ENCODE measurements at regions not wholly inside any gene's neighbourhood (a gene's known extent, or its start where the extent isn't known, plus 50 kb on each side); places are given as distances from the start of the nearest gene placed in this dataset.

GRCh38 chr2:239682518-239682917 lies 281.7 kb upstream of the HDAC4 start:
- Histone ChIP-seq H3K27ac (ENCODE audit: insufficient read depth, low read depth, low read length, poor library complexity, severe bottlenecking) (no peak overlapping the region), H3K9me3 (ENCODE audit: control insufficient read depth, low read length) (peaks cover 2% of the 10 kb centered on the region), H3K4me1 (ENCODE audit: control insufficient read depth, insufficient read depth, low read length) (no peaks in the 10 kb centered on the region), H3K27me3 (ENCODE audit: control insufficient read depth, insufficient read depth, low read length, poor library complexity, severe bottlenecking) (no peaks in the 10 kb centered on the region), H3K4me3 (ENCODE audit: insufficient read depth, low read depth, low read length) (no peak overlapping the region), H3K36me3 (ENCODE audit: control insufficient read depth, insufficient read depth, low read length) (no peaks in the 10 kb centered on the region)
- WGBS, 2 experiments, result 95 to 100% methylated on average over 1 of the region's 2 CpGs

DNA sequence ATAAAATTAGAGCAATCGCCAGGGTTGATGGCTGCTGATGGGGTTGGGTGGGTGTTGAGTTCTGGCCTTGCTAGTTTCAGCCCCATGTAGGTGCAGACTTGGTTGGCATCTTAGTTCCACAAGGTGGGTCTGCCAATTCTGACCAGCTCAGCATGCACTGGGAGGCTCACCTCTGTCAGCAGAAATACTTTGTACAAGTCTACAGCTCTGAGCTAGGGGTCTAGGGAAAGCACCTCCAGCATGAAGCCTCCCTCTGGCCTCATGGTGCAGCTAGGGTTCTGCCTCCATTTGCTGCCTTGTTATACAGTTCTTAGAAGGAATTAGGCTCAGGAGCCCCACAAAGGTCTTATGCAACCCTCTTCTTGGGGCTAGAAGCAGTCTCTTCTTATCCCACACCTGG lies 278.9 kb upstream of the HDAC4 start:
- peaks cover 2% of the 10 kb centered on the region for H3K9me3 ChIP-seq (ENCODE audit: control insufficient read depth, low read length)
- H3K4me3 ChIP-seq (ENCODE audit: insufficient read depth, low read depth, low read length), result no peak overlapping the region
- WGBS, 2 experiments, result 92 to 93% methylated on average over 1 of the region's 1 CpG
- no peaks in the 10 kb centered on the region for H3K36me3 ChIP-seq (ENCODE audit: control insufficient read depth, insufficient read depth, low read length)
- H3K27me3 ChIP-seq (ENCODE audit: control insufficient read depth, insufficient read depth, low read length, poor library complexity, severe bottlenecking), result no peaks in the 10 kb centered on the region
- H3K27ac ChIP-seq (ENCODE audit: insufficient read depth, low read depth, low read length, poor library complexity, severe bottlenecking), result no peak overlapping the region
- H3K4me1 ChIP-seq (ENCODE audit: control insufficient read depth, insufficient read depth, low read length), result no peaks in the 10 kb centered on the region

- Histone ChIP-seq H3K4me3 (ENCODE audit: insufficient read depth, low read depth, low read length) (no peak overlapping the region), H3K36me3 (ENCODE audit: control insufficient read depth, insufficient read depth, low read length) (no peaks in the 10 kb centered on the region), H3K4me1 (ENCODE audit: control insufficient read depth, insufficient read depth, low read length) (no peaks in the 10 kb centered on the region), H3K27ac (ENCODE audit: insufficient read depth, low read depth, low read length, poor library complexity, severe bottlenecking) (no peak overlapping the region), H3K27me3 (ENCODE audit: control insufficient read depth, insufficient read depth, low read length, poor library complexity, severe bottlenecking) (no peaks in the 10 kb centered on the region), H3K9me3 (ENCODE audit: control insufficient read depth, low read length) (peaks cover 2% of the 10 kb centered on the region)
- WGBS, 2 experiments, result 95% methylated on average over 22 of the region's 22 CpGs
Observed at GRCh38 chr2:239678666-239679296, 278.0 kb upstream of the HDAC4 start.

DNA sequence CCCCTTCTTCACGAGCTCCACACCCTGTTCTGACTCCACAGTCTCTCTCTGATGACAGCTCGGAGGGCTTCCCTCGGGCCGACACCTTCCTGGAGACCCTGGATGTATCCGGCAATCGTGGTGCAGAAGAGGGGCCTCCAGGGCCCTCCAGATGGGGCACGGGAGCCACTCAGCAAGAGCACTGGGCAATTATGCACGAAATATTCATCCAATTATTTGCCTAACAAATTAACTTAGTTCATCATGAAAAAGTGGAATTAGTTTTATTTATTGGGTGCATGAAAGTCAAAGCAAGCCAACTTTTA lies 277.3 kb upstream of the HDAC4 start:
- Histone ChIP-seq H3K27ac (ENCODE audit: insufficient read depth, low read depth, low read length, poor library complexity, severe bottlenecking) (no peak overlapping the region), H3K9me3 (ENCODE audit: control insufficient read depth, low read length) (peaks cover 2% of the 10 kb centered on the region), H3K36me3 (ENCODE audit: control insufficient read depth, insufficient read depth, low read length) (no peaks in the 10 kb centered on the region), H3K4me1 (ENCODE audit: control insufficient read depth, insufficient read depth, low read length) (no peaks in the 10 kb centered on the region), H3K4me3 (ENCODE audit: insufficient read depth, low read depth, low read length) (no peak overlapping the region), H3K27me3 (ENCODE audit: control insufficient read depth, insufficient read depth, low read length, poor library complexity, severe bottlenecking) (no peaks in the 10 kb centered on the region)
- 92 to 93% methylated on average over 7 to 8 of the region's 8 CpGs for WGBS, 2 experiments

- Histone ChIP-seq H3K27ac (ENCODE audit: insufficient read depth, low read depth, low read length, poor library complexity, severe bottlenecking) (no peak overlapping the region), H3K27me3 (ENCODE audit: control insufficient read depth, insufficient read depth, low read length, poor library complexity, severe bottlenecking) (no peaks in the 10 kb centered on the region), H3K36me3 (ENCODE audit: control insufficient read depth, insufficient read depth, low read length) (no peaks in the 10 kb centered on the region), H3K9me3 (ENCODE audit: control insufficient read depth, low read length) (peaks cover 2% of the 10 kb centered on the region), H3K4me1 (ENCODE audit: control insufficient read depth, insufficient read depth, low read length) (no peaks in the 10 kb centered on the region), H3K4me3 (ENCODE audit: insufficient read depth, low read depth, low read length) (no peak overlapping the region)
- WGBS, 2 experiments, result 93 to 95% methylated on average over 21 of the region's 21 CpGs
Observed at GRCh38 chr2:239677453-239678185, 276.8 kb upstream of the HDAC4 start.

DNA sequence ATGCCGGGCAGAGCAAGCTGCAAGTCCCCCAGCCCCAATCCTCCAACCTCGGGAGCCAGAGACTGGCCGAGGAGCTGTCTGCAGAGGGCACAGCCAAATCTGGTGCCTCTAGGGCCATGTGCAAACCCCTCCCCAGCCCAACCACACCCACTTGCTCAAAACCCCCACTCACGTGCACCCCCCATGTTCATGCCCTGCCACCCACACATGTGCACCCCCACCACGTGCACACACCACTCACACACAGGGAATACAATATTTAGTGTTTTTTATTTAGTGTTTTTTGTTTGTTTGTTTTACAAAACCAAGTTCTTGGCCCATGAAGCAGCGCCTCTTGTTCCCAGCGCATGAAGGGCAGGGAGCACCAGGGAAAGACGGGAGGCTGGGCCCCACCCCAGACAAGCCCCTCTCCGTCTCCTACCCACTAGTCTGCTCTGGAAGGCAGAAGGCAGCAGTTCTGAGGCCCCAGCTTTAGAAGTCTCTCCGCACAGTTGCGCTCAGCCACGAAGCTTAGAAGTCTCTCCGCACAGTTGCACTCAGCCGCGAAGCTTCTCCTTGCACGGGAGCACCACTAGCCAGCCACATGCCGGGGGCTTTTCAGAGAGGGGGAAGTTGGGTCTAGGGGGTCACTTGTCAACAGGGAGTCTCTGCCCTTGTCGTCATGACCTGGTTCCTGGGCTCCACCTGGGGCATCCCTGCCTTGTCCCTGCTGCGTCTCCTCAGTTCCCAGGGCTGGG lies 276.1 kb upstream of the HDAC4 start:
- 90 to 91% methylated on average over 18 of the region's 19 CpGs for WGBS, 2 experiments

DNA sequence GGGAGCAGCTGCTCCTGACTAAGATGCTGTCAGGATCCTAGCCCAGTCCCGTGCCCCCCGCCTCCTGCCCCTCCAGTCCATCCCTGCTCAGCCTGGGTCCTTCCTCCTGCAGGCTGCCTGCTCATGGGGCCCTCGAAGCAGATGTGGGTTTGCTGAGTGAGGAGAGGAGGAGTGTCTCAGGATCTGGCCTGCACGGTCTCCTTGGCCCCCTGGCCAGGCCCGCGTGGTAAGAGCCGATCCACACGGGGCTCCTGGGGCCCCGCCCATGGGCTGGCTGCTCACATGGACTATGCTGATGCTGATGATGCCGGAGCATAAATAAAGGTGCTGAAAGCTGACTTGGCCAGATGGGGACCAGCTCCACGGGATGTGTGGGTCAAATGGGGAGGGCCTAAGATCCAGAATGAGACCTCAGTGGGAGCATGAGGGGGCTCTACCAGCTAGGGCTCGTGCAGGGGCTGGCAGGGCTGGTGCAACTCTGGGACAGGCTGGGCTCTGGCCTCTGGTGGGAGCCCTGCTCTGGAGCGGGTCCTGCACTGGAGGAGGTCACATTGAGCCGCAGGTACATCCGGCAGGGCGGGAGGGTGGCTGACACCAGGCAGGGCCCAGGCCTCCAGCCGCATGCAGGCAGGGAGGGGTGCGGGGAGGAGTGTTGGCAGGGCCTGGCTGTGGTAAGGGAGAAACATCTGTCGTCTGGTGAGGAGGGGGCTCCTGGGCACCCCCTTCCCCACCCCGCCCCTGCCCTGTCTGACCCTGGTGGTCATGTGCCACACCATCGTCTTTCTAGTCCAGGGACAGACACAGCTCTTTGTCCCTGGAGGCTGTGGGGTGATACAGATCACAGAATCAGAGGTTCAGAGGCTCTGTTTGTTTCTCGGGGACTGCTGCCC lies 275.3 kb upstream of the HDAC4 start:
- Histone ChIP-seq H3K4me3 (ENCODE audit: insufficient read depth, low read depth, low read length) (no peak overlapping the region), H3K27ac (ENCODE audit: insufficient read depth, low read depth, low read length, poor library complexity, severe bottlenecking) (no peak overlapping the region), H3K27me3 (ENCODE audit: control insufficient read depth, insufficient read depth, low read length, poor library complexity, severe bottlenecking) (no peaks in the 10 kb centered on the region), H3K9me3 (ENCODE audit: control insufficient read depth, low read length) (no peaks in the 10 kb centered on the region), H3K36me3 (ENCODE audit: control insufficient read depth, insufficient read depth, low read length) (no peaks in the 10 kb centered on the region), H3K4me1 (ENCODE audit: control insufficient read depth, insufficient read depth, low read length) (no peaks in the 10 kb centered on the region)
- WGBS, 2 experiments, result 92% methylated on average over 21 of the region's 22 CpGs

More for the DNA sequence above, 276.1 kb upstream of the HDAC4 start:
- no peaks in the 10 kb centered on the region for H3K27me3 ChIP-seq (ENCODE audit: control insufficient read depth, insufficient read depth, low read length, poor library complexity, severe bottlenecking)
- no peaks in the 10 kb centered on the region for H3K4me1 ChIP-seq (ENCODE audit: control insufficient read depth, insufficient read depth, low read length)
- no peak overlapping the region for H3K27ac ChIP-seq (ENCODE audit: insufficient read depth, low read depth, low read length, poor library complexity, severe bottlenecking)
- no peak overlapping the region for H3K4me3 ChIP-seq (ENCODE audit: insufficient read depth, low read depth, low read length)
- H3K36me3 ChIP-seq (ENCODE audit: control insufficient read depth, insufficient read depth, low read length), result no peaks in the 10 kb centered on the region
- H3K9me3 ChIP-seq (ENCODE audit: control insufficient read depth, low read length), result no peaks in the 10 kb centered on the region

- WGBS, 2 experiments, result 89 to 91% methylated on average over 17 of the region's 17 CpGs
- H3K9me3 ChIP-seq (ENCODE audit: control insufficient read depth, low read length), result no peaks in the 10 kb centered on the region
Observed at GRCh38 chr2:239674981-239675825, 274.4 kb upstream of the HDAC4 start.

GRCh38 chr2:239674101-239674980 lies 273.5 kb upstream of the HDAC4 start:
- Histone ChIP-seq H3K36me3 (ENCODE audit: control insufficient read depth, insufficient read depth, low read length) (no peaks in the 10 kb centered on the region), H3K4me1 (ENCODE audit: control insufficient read depth, insufficient read depth, low read length) (no peaks in the 10 kb centered on the region), H3K9me3 (ENCODE audit: control insufficient read depth, low read length) (no peaks in the 10 kb centered on the region), H3K27me3 (ENCODE audit: control insufficient read depth, insufficient read depth, low read length, poor library complexity, severe bottlenecking) (no peaks in the 10 kb centered on the region), H3K4me3 (ENCODE audit: insufficient read depth, low read depth, low read length) (no peak overlapping the region), H3K27ac (ENCODE audit: insufficient read depth, low read depth, low read length, poor library complexity, severe bottlenecking) (no peak overlapping the region)
- 95% methylated on average over 17 of the region's 17 CpGs for WGBS, 2 experiments

More at GRCh38 chr2:239674981-239675825, 274.4 kb upstream of the HDAC4 start:
- Histone ChIP-seq H3K36me3 (ENCODE audit: control insufficient read depth, insufficient read depth, low read length) (no peaks in the 10 kb centered on the region), H3K27me3 (ENCODE audit: control insufficient read depth, insufficient read depth, low read length, poor library complexity, severe bottlenecking) (no peaks in the 10 kb centered on the region), H3K4me3 (ENCODE audit: insufficient read depth, low read depth, low read length) (no peak overlapping the region), H3K27ac (ENCODE audit: insufficient read depth, low read depth, low read length, poor library complexity, severe bottlenecking) (no peak overlapping the region), H3K4me1 (ENCODE audit: control insufficient read depth, insufficient read depth, low read length) (no peaks in the 10 kb centered on the region)
